ENCODE measurements at regions not wholly inside any gene's neighbourhood (a gene's known extent, or its start where the extent isn't known, plus 50 kb on each side); places are given as distances from the start of the nearest gene placed in this dataset.

- Histone ChIP-seq H2BK5ac (ENCODE audit: low read depth, low read length) (no peak overlapping the region), H3K27me3 (replicated peaks in 1 of 4; ENCODE audit: control insufficient read depth in 3 of 4, extremely low read depth in 1 of 4, insufficient read depth in 3 of 4, low read length in 3 of 4) (no peaks in the 10 kb centered on the region; a peak in 1 of 7 replicates), H3K4me2 (ENCODE audit: insufficient read depth in 1 of 2, low read depth in 2 of 2, low read length in 2 of 2) (no peak overlapping the region), H3K79me2 (ENCODE audit: control insufficient read depth in 1 of 2, insufficient read depth in 2 of 2, low read length in 2 of 2) (no peaks in the 10 kb centered on the region), H4K5ac (ENCODE audit: insufficient read length, low read depth, low read length) (no peak overlapping the region), H2AFZ (ENCODE audit: low read length) (0 out of 2 replicates have a peak overlapping the region, but pooled peaks have one; percentile 42), H3K56ac (replicated peaks; ENCODE audit: insufficient read length, low read depth, low read length) (no peak overlapping the region), H3K9ac (replicated peaks in 1 of 4; ENCODE audit: extremely low read depth in 1 of 4, low read depth in 3 of 4, low read length in 3 of 4) (no peak overlapping the region), H2BK15ac (ENCODE audit: low read length) (no peak overlapping the region), H3K23ac (ENCODE audit: insufficient read length) (no peak overlapping the region), H3K9me3 (ENCODE audit: insufficient read depth in 2 of 2, low read depth in 1 of 2, low read length in 1 of 2) (no peaks in the 10 kb centered on the region), H2BK120ac (replicated peaks; ENCODE audit: low read depth, low read length) (no peak overlapping the region), H3K27ac (ENCODE audit: low read depth, low read length) (no peak overlapping the region), H4K8ac (ENCODE audit: extremely low read depth, insufficient read depth, low read length) (no peak overlapping the region), H3K23me2 (ENCODE audit: low read depth, low read length) (no peaks in the 10 kb centered on the region), H3K18ac (ENCODE audit: extremely low read depth, low read length) (no peak overlapping the region), H3K79me1 (ENCODE audit: low read depth, low read length) (no peaks in the 10 kb centered on the region), H3K4ac (replicated peaks; ENCODE audit: insufficient read length, low read depth, low read length) (no peak overlapping the region), H3K4me3 (ENCODE audit: extremely low read depth in 1 of 4, insufficient read depth in 2 of 4, low read depth in 3 of 4, low read length in 4 of 4) (no peak overlapping the region), H4K20me1 (replicated peaks in 1 of 2; ENCODE audit: control insufficient read depth in 1 of 2, insufficient read depth in 2 of 2, low read length in 2 of 2) (no peaks in the 10 kb centered on the region), H3K36me3 (ENCODE audit: control insufficient read depth in 2 of 4, insufficient read depth in 4 of 4, low read length in 3 of 4) (no peaks in the 10 kb centered on the region), H3K14ac (ENCODE audit: insufficient read length) (no peak overlapping the region), H2AK5ac (ENCODE audit: low read depth, low read length) (no peak overlapping the region), H2BK12ac (ENCODE audit: low read depth, low read length) (no peak overlapping the region), H2BK20ac (ENCODE audit: low read length) (no peak overlapping the region), H4K91ac (replicated peaks; ENCODE audit: insufficient read length, low read length) (no peak overlapping the region), H3K4me1 (replicated peaks in 1 of 4; ENCODE audit: control insufficient read depth in 3 of 4, insufficient read depth in 4 of 4, low read length in 3 of 4) (peaks cover 0 to 3% (median 0%) of the 10 kb centered on the region in 4 experiments; a peak in 1 of 7 replicates)
- 81% methylated on average over 4 of the region's 4 CpGs; no CpG with 5 or more reads in 1 of the 2 experiments for WGBS, 2 experiments (ENCODE audit: extremely low coverage in 1 of 2, insufficient coverage in 1 of 2, insufficient read length in 1 of 2, insufficient replicate concordance in 2 of 2, low coverage in 1 of 2, low lambda C conversion rate in 2 of 2, missing lambda C conversion rate in 1 of 2)
- CTCF ChIA-PET (ENCODE audit: partially characterized antibody), result interaction anchor here (0.8 to 1.5 kb wide), 2 partner anchors 12 to 391 kb away, joined by 3 to 5 read pairs; no protein-coding TSS in a partner anchor
- POLR2A ChIA-PET (ENCODE audit: partially characterized antibody), result no interaction called here
- FAIRE-seq (no peak), DNase-seq (ENCODE audit: low read depth in 1 of 2, low spot score in 2 of 2) (peak in 1 of 2 experiments; percentile 82)
- TF ChIP-seq SIX5 (IDR thresholded peaks at IDR 0.05; ENCODE audit: low read depth, low read length) (no peak), GTF2F1 (IDR thresholded peaks at IDR 0.05; ENCODE audit: borderline replicate concordance, low read depth, low read length) (no peak), PHF8 (conservative IDR thresholded peaks at IDR 0.05; ENCODE audit: low read depth, low read length) (no peak), HDAC2 (IDR thresholded peaks at IDR 0.05; ENCODE audit: borderline replicate concordance in 1 of 2, low read depth in 2 of 2, low read length in 2 of 2) (no peak), JUN (IDR thresholded peaks at IDR 0.05; ENCODE audit: low read depth, low read length) (no peak), SIN3A (conservative IDR thresholded peaks at IDR 0.05 in 1 of 2, IDR thresholded peaks at IDR 0.05 in 1 of 2; ENCODE audit: low read depth in 1 of 2, low read length in 2 of 2) (no peak), RXRA (IDR thresholded peaks at IDR 0.05; ENCODE audit: insufficient read depth, low read depth, low read length) (no peak), MAFK (IDR thresholded peaks at IDR 0.05; ENCODE audit: low read depth, low read length) (no peak), CBX5 (IDR thresholded peaks at IDR 0.05; ENCODE audit: low read depth, low read length) (no peak), RNF2 (IDR thresholded peaks at IDR 0.05; ENCODE audit: borderline replicate concordance, low read depth, low read length, missing control alignments, poor library complexity, severe bottlenecking) (no peak), CHD2 (IDR thresholded peaks at IDR 0.05; ENCODE audit: low read length) (peak; percentile 55; the same call in 1 of the 2 replicates), KDM5A (IDR thresholded peaks at IDR 0.05; ENCODE audit: low read length) (no peak), GABPA (IDR thresholded peaks at IDR 0.05; ENCODE audit: borderline replicate concordance, insufficient read depth, low read length) (no peak)
These were observed 156.1 kb upstream of the LRFN2 start for GRCh38 chr6:40743226-40743625.
